Upper lobe of left lung (tissue), 4 donors: ENCODE measurements at regions not wholly inside any gene's neighbourhood (a gene's known extent, or its start where the extent isn't known, plus 50 kb on each side); places are given as distances from the start of the nearest gene placed in this dataset.

Source experiments
- CTCF ChIP-seq, 6 experiments: fragments of 450-650 bp in 4 of 6; fragments of 200-600 bp in 2 of 6; sonication (generic) in 2 of 6; IDR thresholded peaks; one replicate each; pipeline ENCODE4 v1.5.1; 2016 to 2019; ENCODE audit warnings: antibody characterized with exemption in 6 of 6
- POLR2AphosphoS5 ChIP-seq, 2 donors: sonication (generic); formaldehyde crosslinking; IDR thresholded peaks; one replicate each; pipeline ENCODE4 v1.5.1; 2017; ENCODE audit warnings: antibody characterized with exemption in 2 of 2

GRCh38 chr14:27608377-27608776 is 1010.5 kb upstream of the NOVA1 start:
- TF ChIP-seq CTCF (IDR thresholded peaks at IDR 0.05) = no peak
- no peak for TF ChIP-seq POLR2AphosphoS5 (IDR thresholded peaks at IDR 0.05)
